GM13977 (cell line): ENCODE measurements at regions not wholly inside any gene's neighbourhood (a gene's known extent, or its start where the extent isn't known, plus 50 kb on each side); places are given as distances from the start of the nearest gene placed in this dataset.

Experiments used
- DNase-seq: peaks from one replicate; pipeline ENCODE4 v3.0.0; 2012; ENCODE audit warnings: low spot score
- CTCF ChIP-seq: IDR thresholded peaks from 2 replicates; pipeline ENCODE4 v1.5.1; 2012; ENCODE audit warnings: mild to moderate bottlenecking, control low read depth; ENCODE audit not compliant: insufficient read depth; ENCODE audit errors: extremely low read depth, missing control alignments
- in situ Hi-C: fragments of 300-500 bp; cut with MboI; formaldehyde crosslinking; loops from one replicate; pipeline ENCODE4 v1.12.0; 2022; ENCODE audit warnings: low sequenced_read_pairs, low pct_unique_long_range_greater_than_20kb, mixed read lengths, inconsistent platforms; ENCODE audit not compliant: unreplicated experiment

- in situ Hi-C loops = no loop called here
- DNase-seq = no peak
These were observed 70.8 kb upstream of the AKIRIN2 start for GRCh38 chr6:87772597-87773530.

GRCh38 chr6:87767478-87767877 is 65.4 kb upstream of the AKIRIN2 start:
- in situ Hi-C loops = no loop called here
- no peak for TF ChIP-seq CTCF
- DNase-seq = no peak

More at GRCh38 chr6:87772597-87773530, 70.8 kb upstream of the AKIRIN2 start:
- TF ChIP-seq CTCF = no peak

- no peak for DNase-seq
- in situ Hi-C loops = no loop called here
- no peak for TF ChIP-seq CTCF
These were observed 64.2 kb upstream of the AKIRIN2 start for GRCh38 chr6:87766211-87766610.

GRCh38 chr6:87763901-87764300 is 61.9 kb upstream of the AKIRIN2 start:
- no peak for DNase-seq
- in situ Hi-C loops = no loop called here
- TF ChIP-seq CTCF = no peak

GRCh38 chr6:87763276-87763675 is 61.2 kb upstream of the AKIRIN2 start:
- in situ Hi-C loops = no loop called here
- no peak for DNase-seq
- no peak for TF ChIP-seq CTCF

- DNase-seq = no peak
- TF ChIP-seq CTCF = no peak
- in situ Hi-C loops = no loop called here
These were observed 60.1 kb upstream of the AKIRIN2 start for GRCh38 chr6:87762116-87762515.
